ENCODE measurements at regions not wholly inside any gene's neighbourhood (a gene's known extent, or its start where the extent isn't known, plus 50 kb on each side); places are given as distances from the start of the nearest gene placed in this dataset.

- TF ChIP-seq ZNF512 (CRISPR knock-in tag; IDR thresholded peaks at IDR 0.05) (no peak), ZNF274 (CRISPR knock-in tag; IDR thresholded peaks at IDR 0.05) (no peak), SNAI1 (CRISPR knock-in tag; IDR thresholded peaks at IDR 0.05; ENCODE audit: borderline replicate concordance) (no peak), ZGPAT (CRISPR knock-in tag; IDR thresholded peaks at IDR 0.05) (no peak), NR2C2 (CRISPR knock-in tag; IDR thresholded peaks at IDR 0.05; ENCODE audit: borderline replicate concordance) (no peak), ZNF34 (CRISPR knock-in tag; IDR thresholded peaks at IDR 0.05; ENCODE audit: borderline replicate concordance) (no peak), ZNF740 (CRISPR knock-in tag; IDR thresholded peaks at IDR 0.05) (no peak), MZF1 (CRISPR knock-in tag; IDR thresholded peaks at IDR 0.05; ENCODE audit: borderline replicate concordance) (no peak), STAG1 (CRISPR knock-in tag; IDR thresholded peaks at IDR 0.05) (peak; percentile 81), KLF15 (CRISPR knock-in tag; IDR thresholded peaks at IDR 0.05; ENCODE audit: borderline replicate concordance) (no peak), RAD21 (CRISPR knock-in tag; IDR thresholded peaks at IDR 0.05) (peak; percentile 50), XRCC5 (optimal IDR thresholded peaks at IDR 0.05; ENCODE audit: low read length) (peak; percentile 82), SIX4 (CRISPR knock-in tag; IDR thresholded peaks at IDR 0.05) (no peak), SMAD1 (CRISPR knock-in tag; IDR thresholded peaks at IDR 0.05; ENCODE audit: borderline replicate concordance, low read depth) (no peak), SRSF9 (IDR thresholded peaks at IDR 0.05; ENCODE audit: borderline replicate concordance, insufficient read depth, low read depth, low read length, poor library complexity, severe bottlenecking) (no peak), ZNF343 (CRISPR knock-in tag; IDR thresholded peaks at IDR 0.05) (no peak), MBD4 (IDR thresholded peaks at IDR 0.05; ENCODE audit: borderline replicate concordance, low read length) (no peak), HOXA9 (CRISPR knock-in tag; IDR thresholded peaks at IDR 0.05; ENCODE audit: borderline replicate concordance) (no peak), ZNF354B (CRISPR knock-in tag; IDR thresholded peaks at IDR 0.05) (no peak), ZNF607 (CRISPR knock-in tag; IDR thresholded peaks at IDR 0.05; ENCODE audit: borderline replicate concordance) (no peak), ZNF543 (CRISPR knock-in tag; IDR thresholded peaks at IDR 0.05) (no peak), CREB1 (IDR thresholded peaks at IDR 0.05) (peak; percentile 78), CREB1 (CRISPR knock-in tag; IDR thresholded peaks at IDR 0.05) (peak; percentile 50; the same call in 1 of the 2 replicates), ZNF292 (CRISPR knock-in tag; IDR thresholded peaks at IDR 0.05; ENCODE audit: borderline replicate concordance, low read depth) (no peak), RORA (CRISPR knock-in tag; IDR thresholded peaks at IDR 0.05) (no peak), MXD1 (CRISPR knock-in tag; IDR thresholded peaks at IDR 0.05) (no peak), ELF4 (CRISPR knock-in tag; IDR thresholded peaks at IDR 0.05; ENCODE audit: borderline replicate concordance) (no peak)
These were observed 225.1 kb upstream of the CA10 start (continued) for GRCh38 chr17:52383493-52384100.

Measured in HepG2 (cell line).